AG04449 (cell line): ENCODE measurements at regions not wholly inside any gene's neighbourhood (a gene's known extent, or its start where the extent isn't known, plus 50 kb on each side); places are given as distances from the start of the nearest gene placed in this dataset.

ENCODE experiments used
- CTCF ChIA-PET: fragments of 350-600 bp; formaldehyde crosslinking; extraction: SDS; loops from one replicate; lab custom pipeline; 2021; ENCODE audit warnings: antibody characterized with exemption; lab: Yijun Ruan, JAX
- POLR2A ChIA-PET: fragments of 400-600, 350-600 bp; formaldehyde crosslinking; extraction: SDS; loops from one replicate; lab custom pipeline; 2020; ENCODE audit warnings: antibody characterized with exemption, inconsistent platforms; lab: Yijun Ruan, JAX
- DNase-seq: peaks from one replicate; pipeline ENCODE4 v3.0.0-alpha.2; 2010; ENCODE audit warnings: low read depth, low spot score
- H3K4me3 ChIP-seq: 2 replicates; pipeline ENCODE4 v1.5.1; 2011; ENCODE audit warnings: low read depth, mild to moderate bottlenecking, control low read depth, low read length
- CTCF ChIP-seq: IDR thresholded peaks from one replicate; pipeline ENCODE4 v1.5.1; 2011; ENCODE audit warnings: mild to moderate bottlenecking, moderate library complexity, low read length, control low read depth, inconsistent platforms; ENCODE audit not compliant: insufficient read depth; ENCODE audit errors: missing control alignments

- H3K4me3 ChIP-seq, result no peak overlapping the region
- POLR2A ChIA-PET, result no interaction called here
- CTCF ChIA-PET, result interaction anchor here (9.6 kb wide), 1 partner anchor 18 kb away, joined by 176 read pairs; no protein-coding TSS in a partner anchor
- TF ChIP-seq CTCF, result no peak
- no peak for DNase-seq
Observed at GRCh38 chr17:79408251-79408650, 202.6 kb downstream of the RBFOX3 start.

- CTCF ChIA-PET, result interaction anchor here (9.6 kb wide), 1 partner anchor 17 kb away, joined by 176 read pairs; no protein-coding TSS in a partner anchor
- DNase-seq, result no peak
- no peak for TF ChIP-seq CTCF
- no peak overlapping the region for H3K4me3 ChIP-seq
- POLR2A ChIA-PET, result no interaction called here
Observed at GRCh38 chr17:79407385-79407784, 203.5 kb downstream of the RBFOX3 start.

- DNase-seq, result no peak
- POLR2A ChIA-PET, result no interaction called here
- CTCF ChIA-PET, result interaction anchor here (9.6 kb wide), 1 partner anchor 16 kb away, joined by 176 read pairs; no protein-coding TSS in a partner anchor
- H3K4me3 ChIP-seq, result no peak overlapping the region
- no peak for TF ChIP-seq CTCF
Observed at GRCh38 chr17:79406316-79406715, 204.5 kb downstream of the RBFOX3 start.

GRCh38 chr17:79405823-79406222 is 205.0 kb downstream of the RBFOX3 start:
- CTCF ChIA-PET, result interaction anchor here (9.6 kb wide), 1 partner anchor 16 kb away, joined by 176 read pairs; no protein-coding TSS in a partner anchor
- H3K4me3 ChIP-seq, result no peak overlapping the region
- DNase-seq, result no peak
- POLR2A ChIA-PET, result no interaction called here
- TF ChIP-seq CTCF, result no peak

GRCh38 chr17:79404136-79404911 is 206.5 kb downstream of the RBFOX3 start:
- no peak for DNase-seq
- H3K4me3 ChIP-seq, result no peak overlapping the region
- POLR2A ChIA-PET, result no interaction called here
- TF ChIP-seq CTCF, result no peak
- CTCF ChIA-PET, result interaction anchor here (9.6 kb wide), 1 partner anchor 14 kb away, joined by 176 read pairs; no protein-coding TSS in a partner anchor
